GM18502 (cell line): ENCODE measurements at regions not wholly inside any gene's neighbourhood (a gene's known extent, or its start where the extent isn't known, plus 50 kb on each side); places are given as distances from the start of the nearest gene placed in this dataset.

Source experiments
- ATAC-seq: cut with Tn5 transposase; IDR thresholded peaks from one replicate; pipeline ENCODE4 v1.9.1; 2021; ENCODE audit warnings: mild to moderate bottlenecking; ENCODE audit not compliant: unreplicated experiment, poor library complexity

DNA sequence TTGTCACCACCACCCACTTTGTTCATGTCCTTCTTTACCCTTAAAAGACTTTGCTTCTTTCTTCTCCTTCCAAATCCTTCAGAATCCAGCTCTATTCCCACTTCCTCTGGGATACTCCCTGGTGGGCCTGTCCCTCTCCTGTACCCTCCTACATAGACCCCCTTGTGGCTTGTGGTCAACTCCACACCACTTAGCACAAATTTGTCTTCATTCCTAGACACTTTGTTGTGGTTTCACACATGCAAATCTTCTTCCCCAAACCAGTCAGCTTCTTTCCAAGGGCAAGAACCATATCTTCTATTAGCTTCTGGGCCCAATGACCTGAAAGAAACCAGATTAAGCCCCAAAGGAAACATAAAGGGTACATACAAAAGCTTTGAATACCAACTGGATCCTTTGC is 342.4 kb downstream of the TNS1 start:
- no peak for ATAC-seq

DNA sequence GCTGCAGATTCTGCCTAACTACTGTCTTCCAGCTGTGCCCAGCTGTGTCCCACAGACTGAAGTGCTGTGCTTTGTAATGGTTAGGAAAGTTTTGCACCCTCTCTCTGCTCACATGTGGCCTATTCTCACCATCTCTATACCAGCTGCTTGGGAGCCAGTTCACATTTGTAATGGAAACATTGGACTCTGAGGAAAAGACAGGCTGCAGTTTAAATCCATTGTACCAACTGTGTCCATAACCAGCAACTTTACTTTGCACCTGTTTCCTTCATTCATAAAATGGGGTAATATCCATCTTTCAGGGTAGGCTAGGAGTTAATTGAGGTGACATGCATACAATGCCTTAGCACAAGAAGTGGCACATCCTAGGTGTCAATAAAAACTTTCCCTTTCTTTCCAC is 344.0 kb downstream of the TNS1 start:
- ATAC-seq: no peak

DNA sequence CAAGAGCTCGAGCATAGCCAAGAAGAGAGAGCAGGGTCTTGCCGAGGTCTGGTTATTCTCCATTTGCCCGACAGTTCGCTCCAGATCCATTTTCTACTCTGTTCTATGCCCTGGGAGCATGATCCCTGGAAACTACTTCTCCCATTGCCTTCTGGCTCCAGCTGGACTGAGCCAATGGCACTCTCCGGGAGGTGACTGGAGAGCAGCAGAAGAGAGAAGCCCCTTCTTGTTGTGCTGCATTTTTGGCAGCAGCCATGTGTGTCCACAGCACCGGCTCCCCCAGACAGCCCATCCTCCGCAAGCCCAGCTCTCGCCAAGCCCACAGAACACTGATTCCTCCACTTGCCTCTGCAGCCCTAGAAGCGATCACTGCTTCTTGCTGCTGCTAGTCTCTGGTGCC is 345.5 kb downstream of the TNS1 start:
- ATAC-seq: no peak

DNA sequence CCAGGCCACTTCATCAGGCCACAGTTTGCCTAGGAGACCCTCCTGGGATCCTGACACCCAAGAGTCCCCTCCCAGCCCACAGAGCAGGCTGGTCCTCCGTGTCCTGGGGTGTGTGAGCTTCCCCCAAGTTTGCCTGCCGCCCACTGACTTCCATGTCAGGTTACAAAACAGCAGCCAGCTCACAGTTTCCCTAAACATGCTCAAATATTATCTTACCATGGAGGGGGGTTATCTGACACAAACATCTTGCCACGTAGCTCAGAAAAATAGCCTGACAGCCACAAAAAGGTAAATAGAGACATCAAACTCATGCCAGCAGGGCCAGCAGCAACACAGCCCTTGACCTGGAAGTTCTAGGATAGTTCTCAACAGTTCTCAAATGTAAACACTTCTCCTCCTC is 346.5 kb downstream of the TNS1 start:
- ATAC-seq: no peak

DNA sequence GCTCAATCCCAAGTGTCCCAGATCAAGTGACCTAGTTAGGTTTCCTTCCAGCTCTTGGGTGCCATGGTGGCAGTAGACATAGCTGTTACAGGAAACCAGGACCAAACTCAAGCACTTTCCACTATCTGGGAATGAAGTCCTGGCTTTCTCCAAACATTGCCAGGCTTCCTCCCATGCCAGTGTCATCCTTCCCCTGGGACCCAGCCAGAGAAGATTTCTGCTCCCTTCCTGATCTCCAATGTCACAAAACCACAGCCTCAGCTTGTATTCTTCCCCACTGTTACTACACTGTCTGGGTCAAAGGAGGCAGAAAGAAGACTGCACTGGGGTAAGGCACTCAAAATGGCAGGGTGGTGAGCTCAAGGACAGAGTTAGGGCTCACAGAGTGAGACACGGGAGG is 347.1 kb downstream of the TNS1 start:
- no peak for ATAC-seq

DNA sequence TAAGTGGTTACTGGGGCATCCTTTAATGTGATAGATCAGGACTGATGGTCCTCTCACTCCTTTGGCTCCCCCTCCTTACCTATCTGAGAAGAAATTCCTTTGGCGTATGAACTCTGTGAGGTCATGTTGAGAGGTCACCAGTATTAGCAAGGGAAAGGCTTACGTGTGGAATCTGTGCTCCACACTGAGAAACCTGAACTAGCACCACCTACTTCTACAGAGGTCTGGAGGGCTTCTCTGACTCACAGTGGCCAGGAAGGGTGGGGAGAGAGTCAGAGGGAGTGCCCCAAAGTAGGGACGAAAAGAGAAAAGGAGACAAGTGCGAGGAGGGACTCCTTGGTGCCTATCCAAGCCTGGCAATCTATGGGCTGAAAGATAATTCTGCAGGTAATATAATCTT is 348.6 kb downstream of the TNS1 start:
- no peak for ATAC-seq

DNA sequence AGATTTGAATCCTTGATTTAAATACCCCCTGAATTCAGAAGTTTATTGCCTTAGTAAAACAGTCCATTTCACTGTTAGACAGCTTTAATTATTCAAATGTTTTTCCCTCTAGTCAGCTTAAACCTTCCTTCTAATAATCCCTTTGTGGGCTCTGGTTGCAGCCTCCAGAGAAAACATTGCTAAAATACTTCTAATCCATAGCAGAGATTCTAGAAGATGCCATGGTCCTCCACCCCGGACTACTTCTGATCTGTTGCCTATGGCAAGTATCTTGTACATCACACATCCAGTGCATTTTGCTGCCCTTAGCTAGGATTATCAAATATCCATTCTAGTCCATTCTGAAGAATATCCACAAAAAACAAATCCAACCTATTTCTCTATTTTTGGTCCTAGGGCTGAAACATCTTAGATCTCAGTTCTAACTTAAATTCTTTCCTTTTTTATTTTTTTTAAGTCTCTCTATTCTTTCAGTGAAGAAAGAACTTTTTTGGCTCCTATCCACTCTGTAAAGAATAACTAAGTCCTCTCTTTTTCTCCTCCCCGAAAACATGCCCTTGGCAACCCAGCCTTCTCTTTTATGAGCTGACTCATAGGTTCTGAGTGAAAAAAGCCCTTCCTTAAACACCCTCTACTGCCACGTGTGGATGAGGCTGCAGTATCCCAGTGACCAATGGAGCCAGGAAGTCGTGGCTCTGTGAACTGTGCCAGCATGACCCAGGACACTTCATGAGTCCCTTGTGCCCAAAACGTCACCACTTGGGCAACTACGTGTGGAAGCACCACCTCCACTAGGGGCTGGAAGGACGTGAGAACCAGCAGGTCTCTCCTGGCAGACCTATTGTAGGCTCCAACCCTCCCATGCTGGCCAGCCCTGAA is 349.8 kb downstream of the TNS1 start:
- ATAC-seq: no peak

DNA sequence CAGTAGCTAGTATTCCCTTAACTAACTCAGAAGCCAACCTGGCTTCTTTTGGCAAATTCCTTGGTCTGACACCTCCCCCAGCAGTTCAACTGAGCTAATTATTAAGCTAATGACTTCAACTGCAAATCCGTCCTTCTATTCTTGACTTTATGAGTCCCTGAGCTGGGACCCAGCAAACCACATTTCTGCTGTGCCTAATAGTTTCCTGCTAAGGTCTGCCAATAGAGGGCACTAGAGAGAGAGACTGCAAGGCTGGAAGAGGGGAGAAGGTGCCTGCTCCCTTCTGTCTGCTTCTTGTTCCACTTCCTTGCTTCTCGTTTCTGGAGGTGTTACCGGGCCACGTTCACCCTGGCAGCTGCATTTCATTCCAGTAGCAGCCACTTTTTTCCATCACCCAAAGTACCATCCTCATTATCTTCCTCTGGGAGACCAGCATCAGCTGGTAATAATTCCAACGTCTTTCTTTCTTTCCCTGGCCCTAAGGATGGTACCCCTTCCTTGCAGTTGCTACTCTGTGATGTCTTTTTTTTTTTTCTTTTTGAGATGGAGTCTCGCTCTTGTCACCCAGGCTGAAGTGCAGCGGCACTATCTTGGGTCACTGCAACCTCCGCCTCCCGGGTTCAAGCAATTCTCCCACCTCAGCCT is 352.0 kb downstream of the TNS1 start:
- ATAC-seq: no peak

DNA sequence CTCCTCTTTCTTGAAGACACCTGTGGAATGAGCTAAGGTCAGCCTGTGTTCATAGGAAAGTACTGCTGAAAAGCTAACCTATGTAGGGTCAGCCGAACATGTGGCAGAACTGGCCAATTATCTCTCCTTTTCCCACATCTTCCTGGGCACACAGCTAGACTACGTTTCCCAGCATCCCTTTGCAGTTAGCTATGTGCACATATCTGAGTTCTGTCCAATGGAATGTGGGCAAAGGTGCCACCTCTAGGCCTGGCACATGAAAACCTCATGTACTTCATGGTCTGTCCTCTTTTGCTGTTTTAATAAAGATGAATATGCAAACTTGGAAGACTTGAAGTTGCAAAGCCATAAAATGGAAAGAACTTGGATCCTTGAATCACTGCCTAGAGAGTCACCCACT is 352.6 kb downstream of the TNS1 start:
- ATAC-seq: no peak

DNA sequence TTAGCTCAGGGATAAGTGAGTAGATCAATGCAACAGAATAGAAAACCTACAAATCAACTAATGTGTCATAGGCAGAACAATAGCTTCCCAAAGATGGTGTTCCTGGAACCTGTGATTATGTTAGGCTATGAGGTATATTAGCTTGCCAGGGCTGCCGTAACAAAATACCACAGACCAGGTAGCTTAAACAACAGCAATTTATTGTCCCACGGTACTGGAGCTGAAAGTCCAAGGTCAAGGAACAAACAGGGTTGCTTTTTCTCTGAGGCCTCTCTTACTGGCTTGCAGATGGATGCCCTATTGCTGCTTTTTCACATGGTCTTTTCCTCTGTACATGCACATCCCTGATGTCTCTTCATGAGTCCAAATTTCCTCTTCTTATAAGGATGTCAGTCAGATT is 354.9 kb downstream of the TNS1 start:
- ATAC-seq: no peak

DNA sequence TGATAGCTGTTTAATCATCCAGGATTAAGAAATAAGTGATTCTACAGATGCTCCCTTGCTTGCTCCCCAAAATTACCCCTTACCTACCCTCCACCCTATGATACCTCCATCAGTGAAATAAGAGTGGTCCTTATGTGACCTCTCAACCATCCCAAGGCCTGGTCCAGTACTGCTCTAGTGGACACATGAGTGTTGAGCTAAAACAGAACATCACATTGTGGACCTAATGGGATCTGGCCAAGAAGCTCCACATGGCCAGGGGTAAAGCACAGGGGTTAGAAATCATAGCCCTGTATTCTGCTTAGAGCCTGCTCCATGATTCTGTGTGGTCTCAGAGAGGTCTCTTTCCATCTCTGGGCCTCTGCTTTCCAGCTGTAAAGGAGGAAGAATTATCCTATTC is 355.6 kb downstream of the TNS1 start:
- ATAC-seq: no peak

DNA sequence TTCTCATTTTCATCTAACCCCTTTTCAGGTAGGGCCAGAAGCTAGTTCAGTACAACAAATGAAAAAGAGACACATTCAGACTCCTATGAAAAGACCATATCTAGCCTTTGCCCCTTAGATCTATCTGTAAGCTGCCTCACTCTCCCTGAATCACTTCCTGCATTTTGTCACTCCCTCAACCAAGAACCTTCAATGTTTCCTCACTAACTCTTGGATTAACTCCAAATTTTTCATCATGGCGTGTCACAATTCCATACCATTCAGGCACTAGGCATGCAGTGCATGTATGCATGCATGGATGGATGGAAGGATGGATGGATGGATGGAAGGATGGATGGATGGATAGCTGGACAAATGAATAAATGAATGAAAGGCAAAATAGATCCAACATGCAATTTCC is 356.9 kb downstream of the TNS1 start:
- ATAC-seq: no peak

DNA sequence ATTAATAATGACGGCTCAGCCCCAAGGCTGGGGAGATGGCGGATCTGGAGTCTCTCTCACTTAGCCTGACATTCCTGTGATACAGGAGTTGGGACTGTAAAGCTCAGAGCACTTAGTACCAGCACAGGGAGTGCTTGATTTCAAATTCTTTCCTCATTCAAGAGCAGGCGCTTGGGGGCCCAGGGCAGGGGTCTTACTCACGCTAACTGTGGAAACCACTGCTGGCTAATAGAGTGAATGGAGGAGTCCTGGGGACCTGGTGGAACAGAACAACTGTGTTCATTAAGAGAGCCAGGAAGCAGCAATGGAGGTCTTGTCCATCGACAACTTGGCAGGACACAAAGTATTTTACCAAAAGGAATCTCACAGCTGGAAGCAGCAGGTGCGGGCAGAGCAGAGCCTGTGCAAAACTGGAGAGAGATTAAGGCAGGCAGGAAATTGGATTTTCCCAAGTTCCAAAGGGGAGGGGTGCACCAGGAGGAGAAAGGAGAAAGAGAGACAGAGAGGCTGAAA is 358.9 kb downstream of the TNS1 start:
- ATAC-seq: no peak

DNA sequence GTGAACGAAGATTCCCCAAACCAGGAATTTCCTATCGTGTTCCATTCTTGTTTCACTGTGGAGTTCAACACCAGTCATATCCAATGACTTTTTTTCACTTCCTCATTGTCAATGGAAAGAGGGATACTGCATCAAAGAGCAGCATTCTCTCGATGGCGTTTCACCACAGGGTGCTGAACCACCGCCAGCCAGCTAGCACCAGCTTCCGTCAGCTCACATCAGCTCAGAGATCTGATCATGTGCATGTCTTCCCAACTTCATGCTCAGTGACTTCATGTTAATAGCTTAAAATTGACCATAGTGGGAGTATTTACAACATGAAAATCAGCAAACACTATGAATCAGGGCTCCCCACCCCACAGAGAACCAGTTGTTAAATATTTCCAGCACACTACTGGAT is 359.9 kb downstream of the TNS1 start:
- ATAC-seq: no peak

DNA sequence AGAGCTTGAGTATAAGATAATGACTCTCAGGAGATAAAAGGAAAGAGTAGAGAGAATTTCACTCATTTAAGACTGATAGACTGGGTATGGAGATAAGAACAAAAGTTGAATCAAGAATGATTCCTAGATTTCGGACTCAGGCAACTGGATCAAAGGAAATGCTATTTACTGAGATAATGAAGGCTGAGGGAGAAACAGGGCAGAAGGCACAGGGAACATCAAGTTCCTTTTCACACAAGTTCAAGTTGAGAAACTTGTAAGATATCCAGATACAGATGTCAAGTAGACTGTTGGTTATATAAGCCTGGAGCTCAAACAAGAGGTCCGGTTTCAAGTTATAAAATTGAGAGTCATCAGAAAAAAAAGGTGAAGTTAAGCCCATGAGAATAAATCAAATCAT is 360.8 kb downstream of the TNS1 start:
- ATAC-seq: no peak

DNA sequence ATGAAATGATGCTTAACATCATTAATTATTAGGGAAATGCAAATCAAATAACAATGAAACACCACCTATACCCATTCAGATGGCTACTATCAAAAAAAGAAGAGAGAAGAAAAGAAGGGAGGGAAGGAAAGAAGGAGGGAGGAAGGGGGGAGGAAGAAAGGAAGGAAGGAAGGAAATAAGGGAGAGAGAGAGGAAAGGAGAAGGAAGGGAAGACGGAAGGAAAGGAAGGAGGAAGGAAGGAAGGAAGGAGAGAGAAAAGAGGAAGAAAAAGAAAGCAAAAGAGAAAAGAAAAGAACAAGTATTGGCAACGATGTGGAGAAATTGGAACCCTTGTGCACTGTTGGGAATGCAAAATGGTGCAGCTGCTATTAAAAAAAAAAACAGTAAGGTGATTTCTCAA is 363.3 kb downstream of the TNS1 start:
- no peak for ATAC-seq

DNA sequence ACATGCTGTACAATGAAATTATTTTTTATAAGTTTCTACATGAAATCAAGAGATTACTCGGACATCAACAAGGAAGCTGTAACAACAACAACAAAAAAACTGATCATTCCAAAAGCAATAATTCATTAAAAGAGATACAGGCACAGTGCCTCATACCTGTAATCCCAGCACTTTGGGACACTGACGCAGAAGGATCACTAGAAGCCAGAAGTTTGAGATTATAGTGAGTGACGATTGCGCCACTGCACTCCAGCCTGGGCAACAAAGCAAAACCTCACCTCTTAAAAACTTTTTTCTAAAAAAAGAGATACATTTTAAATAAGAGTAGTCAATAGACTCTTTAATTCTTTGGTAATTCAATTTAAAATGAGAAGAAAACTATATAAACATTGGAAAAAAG is 364.3 kb downstream of the TNS1 start:
- ATAC-seq: no peak

DNA sequence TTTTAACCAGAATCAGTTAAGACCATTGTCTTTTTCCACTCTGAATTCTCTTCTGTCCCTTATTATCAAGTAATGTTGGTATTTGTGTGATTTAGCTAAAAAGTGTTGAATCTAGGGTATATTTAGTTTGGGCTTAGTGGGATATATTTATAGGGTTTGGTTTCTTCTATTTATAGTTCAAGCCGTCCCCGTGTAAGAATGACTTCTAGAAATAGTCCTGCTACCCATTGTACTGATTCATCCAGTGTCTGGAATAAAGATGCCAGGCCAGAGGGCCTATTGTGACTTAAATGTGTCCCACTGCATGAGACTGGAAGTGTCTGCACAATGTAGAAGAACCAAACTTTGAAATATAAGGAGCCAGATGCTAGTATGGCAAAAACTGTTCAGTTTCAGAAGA is 364.8 kb downstream of the TNS1 start:
- ATAC-seq: no peak

DNA sequence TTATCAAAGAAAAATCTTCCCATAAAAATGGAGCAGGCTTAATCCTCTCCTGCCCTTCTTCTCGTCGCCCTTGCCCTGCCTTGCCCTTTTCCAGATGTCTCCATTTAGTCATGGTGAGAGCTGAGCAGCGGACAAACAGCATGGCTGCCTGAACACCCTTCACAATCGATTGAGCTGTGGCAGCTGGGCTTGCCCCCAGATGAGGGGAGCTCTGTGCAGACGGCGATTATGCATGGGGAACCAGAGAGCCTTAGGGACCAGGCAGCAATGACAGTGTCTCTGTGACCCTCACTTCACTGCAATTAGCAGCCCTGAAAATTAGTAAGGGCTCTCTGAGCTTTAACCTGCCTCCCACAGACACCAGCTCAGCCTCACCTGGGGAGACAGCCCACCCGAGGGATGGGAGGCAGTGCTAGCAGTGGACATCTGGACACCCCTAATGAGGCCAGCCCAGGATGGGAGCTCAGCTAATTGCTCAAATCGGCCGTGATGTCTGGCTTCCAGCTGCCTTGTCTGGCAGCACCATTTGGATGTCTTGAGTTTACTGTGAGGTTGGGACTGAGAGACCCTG is 365.7 kb downstream of the TNS1 start:
- no peak for ATAC-seq

DNA sequence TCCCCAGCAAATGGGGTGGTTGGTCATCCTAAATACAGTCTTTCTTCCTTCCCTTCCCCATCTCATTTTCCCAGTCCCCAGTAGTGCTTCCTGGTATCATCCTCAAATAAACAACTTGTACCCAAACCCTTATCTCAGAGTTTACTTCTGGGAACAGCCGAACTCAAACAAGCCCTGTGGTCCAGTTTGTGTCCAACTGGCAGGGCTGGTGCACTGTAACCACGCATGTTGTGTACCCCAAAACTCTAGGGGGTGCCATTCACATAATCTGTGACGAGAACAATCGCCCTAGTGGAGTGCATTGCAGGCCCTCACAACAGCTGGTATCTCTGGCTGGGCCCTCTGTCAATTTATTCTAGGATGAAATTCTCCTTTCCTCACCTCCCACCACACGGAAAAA is 366.2 kb downstream of the TNS1 start:
- ATAC-seq: no peak

DNA sequence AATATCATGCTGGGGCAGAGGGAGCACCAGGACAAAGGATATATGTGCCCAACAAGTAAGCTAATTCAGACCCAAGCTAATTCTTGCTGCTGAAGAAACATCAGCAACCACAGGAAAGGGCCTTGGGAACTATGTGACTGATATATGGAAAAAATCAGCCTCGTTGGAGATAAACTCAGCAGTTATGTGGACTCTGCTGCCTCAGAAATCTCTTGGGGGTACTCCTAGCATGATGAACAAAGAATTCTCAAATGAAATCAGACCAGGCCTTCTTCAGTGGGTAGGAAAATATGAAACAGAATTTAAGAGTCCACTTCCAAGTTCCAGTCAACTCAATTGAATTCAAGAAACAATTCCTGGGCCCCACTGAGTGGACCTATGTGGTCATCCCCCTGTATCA is 367.9 kb downstream of the TNS1 start:
- no peak for ATAC-seq

DNA sequence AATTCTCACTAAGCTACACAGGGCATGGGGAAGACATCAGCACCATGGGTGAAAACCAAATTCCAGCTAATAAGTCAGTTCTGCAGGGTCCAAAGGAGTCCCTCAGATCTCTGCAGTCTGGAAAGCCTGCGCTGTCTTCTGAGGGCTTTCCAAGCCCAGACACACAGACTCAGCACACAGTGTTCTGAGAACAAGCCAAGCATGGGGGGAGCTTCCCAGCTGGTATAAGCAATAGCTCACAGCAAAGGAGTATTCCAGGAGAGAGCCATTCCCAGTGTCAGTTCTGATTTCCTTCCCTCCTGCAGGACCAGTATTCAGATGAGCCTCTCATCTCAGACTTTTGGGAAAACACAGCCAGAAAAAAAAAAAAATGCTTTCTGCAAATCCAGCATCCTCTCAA is 370.8 kb downstream of the TNS1 start:
- ATAC-seq: no peak
